ENCODE measurements at regions not wholly inside any gene's neighbourhood (a gene's known extent, or its start where the extent isn't known, plus 50 kb on each side); places are given as distances from the start of the nearest gene placed in this dataset.
A peak's percentile ranks its signal among the peaks of the same experiment; 100 is the strongest.
"Not testable (repeated sequence)": the region's sequence is repeated elsewhere in the genome, so short reads cannot be mapped to it uniquely, and the experiment has no call there.

GRCh38 chr9:7636838-7637467, 162.6 kb downstream of the DMAC1 start:
- no peak overlapping the region for H3K23ac ChIP-seq (ENCODE audit: low read length)
- peak; percentile 27 to 72 for DNase-seq
- no peak overlapping the region for H2BK120ac ChIP-seq (ENCODE audit: insufficient read depth, low read length, poor library complexity)
- no peak overlapping the region for H2AFZ ChIP-seq (ENCODE audit: insufficient read depth, low read length, poor library complexity)
- H3K18ac ChIP-seq (ENCODE audit: low read length), result no peak overlapping the region
- no peaks in the 10 kb centered on the region for H3K9me3 ChIP-seq (ENCODE audit: insufficient read depth, low read depth, low read length)
- H2BK12ac ChIP-seq (ENCODE audit: low read length), result no peak overlapping the region
- no peak overlapping the region for H4K91ac ChIP-seq (ENCODE audit: low read depth, low read length)
- H3K4ac ChIP-seq (ENCODE audit: low read depth, low read length), result no peak overlapping the region
- H4K12ac ChIP-seq (ENCODE audit: low read depth, low read length), result no peak overlapping the region
- H3K27ac ChIP-seq (ENCODE audit: low read depth, low read length), result no peak overlapping the region
- H3K27me3 ChIP-seq (ENCODE audit: insufficient read depth, low read length), result no peaks in the 10 kb centered on the region
- H3K4me1 ChIP-seq (ENCODE audit: control insufficient read depth in 1 of 2, insufficient read depth in 2 of 2, low read length in 2 of 2), result no peaks in the 10 kb centered on the region
- no peak overlapping the region for H4K8ac ChIP-seq (ENCODE audit: low read depth, low read length)
- no peak overlapping the region for H3K9ac ChIP-seq (ENCODE audit: low read length)
- H3K36me3 ChIP-seq (ENCODE audit: control insufficient read depth in 1 of 2, insufficient read depth in 2 of 2, low read length in 2 of 2), result no peaks in the 10 kb centered on the region
- no peak overlapping the region for H3K14ac ChIP-seq (ENCODE audit: low read length)
- no peak overlapping the region for H3K4me3 ChIP-seq (ENCODE audit: low read depth, low read length)
- no peak overlapping the region for H3K4me2 ChIP-seq (ENCODE audit: low read length)
- no peak overlapping the region for H2AK5ac ChIP-seq (ENCODE audit: low read length)
- H2BK5ac ChIP-seq (ENCODE audit: low read depth, low read length, poor library complexity), result no peak overlapping the region
- WGBS (ENCODE audit: extremely low coverage, insufficient coverage, insufficient read length), result no CpG with 5 or more reads among the region's 3 CpGs
- no peaks in the 10 kb centered on the region for H3K79me1 ChIP-seq (ENCODE audit: low read length)
- H3K79me2 ChIP-seq (ENCODE audit: control insufficient read depth, insufficient read depth, low read length, poor library complexity), result no peaks in the 10 kb centered on the region

DNA sequence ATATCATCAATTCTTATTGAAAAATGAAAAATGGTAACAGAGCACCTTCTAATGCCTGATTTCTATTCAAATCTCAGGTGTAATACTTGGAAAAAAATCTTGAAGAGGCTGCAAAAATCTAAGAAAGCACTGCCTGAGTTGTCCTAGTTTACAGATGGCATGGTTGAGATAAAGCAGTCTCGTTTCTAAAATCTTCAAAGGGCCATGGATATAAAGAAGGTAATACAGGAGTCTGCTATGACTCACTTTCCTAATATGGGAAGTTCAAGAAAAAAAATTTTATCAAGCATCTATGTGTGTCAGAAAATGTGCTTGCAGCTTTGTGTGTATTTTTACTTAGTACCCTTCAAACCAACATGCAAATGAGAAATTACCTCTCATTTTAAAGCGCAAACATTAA, 163.3 kb downstream of the DMAC1 start:
- Histone ChIP-seq H2BK12ac (ENCODE audit: low read length) (no peak overlapping the region), H3K9ac (ENCODE audit: low read length) (no peak overlapping the region), H3K79me2 (ENCODE audit: control insufficient read depth, insufficient read depth, low read length, poor library complexity) (no peaks in the 10 kb centered on the region), H2BK5ac (ENCODE audit: low read depth, low read length, poor library complexity) (no peak overlapping the region), H3K4ac (ENCODE audit: low read depth, low read length) (no peak overlapping the region), H3K4me3 (ENCODE audit: low read depth, low read length) (no peak overlapping the region), H4K12ac (ENCODE audit: low read depth, low read length) (no peak overlapping the region), H3K27ac (ENCODE audit: low read depth, low read length) (no peak overlapping the region), H2AK5ac (ENCODE audit: low read length) (no peak overlapping the region), H3K23ac (ENCODE audit: low read length) (no peak overlapping the region), H2AFZ (ENCODE audit: insufficient read depth, low read length, poor library complexity) (no peak overlapping the region), H3K27me3 (ENCODE audit: insufficient read depth, low read length) (no peaks in the 10 kb centered on the region), H3K79me1 (ENCODE audit: low read length) (no peaks in the 10 kb centered on the region), H3K14ac (ENCODE audit: low read length) (no peak overlapping the region), H3K4me2 (ENCODE audit: low read length) (no peak overlapping the region), H3K18ac (ENCODE audit: low read length) (no peak overlapping the region), H3K4me1 (ENCODE audit: control insufficient read depth in 1 of 2, insufficient read depth in 2 of 2, low read length in 2 of 2) (no peaks in the 10 kb centered on the region), H3K9me3 (ENCODE audit: insufficient read depth, low read depth, low read length) (no peaks in the 10 kb centered on the region), H2BK120ac (ENCODE audit: insufficient read depth, low read length, poor library complexity) (no peak overlapping the region), H4K91ac (ENCODE audit: low read depth, low read length) (no peak overlapping the region), H3K36me3 (ENCODE audit: control insufficient read depth in 1 of 2, insufficient read depth in 2 of 2, low read length in 2 of 2) (no peaks in the 10 kb centered on the region), H4K8ac (ENCODE audit: low read depth, low read length) (no peak overlapping the region)
- DNase-seq, result peak in 1 of 2 donors; percentile 28
- WGBS (ENCODE audit: extremely low coverage, insufficient coverage, insufficient read length), result no CpG with 5 or more reads among the region's 2 CpGs

- H3K79me1 ChIP-seq (ENCODE audit: low read length); H4K12ac ChIP-seq (ENCODE audit: low read depth, low read length); H2BK12ac ChIP-seq (ENCODE audit: low read length); H3K27me3 ChIP-seq (ENCODE audit: insufficient read depth, low read length); H3K9me3 ChIP-seq (ENCODE audit: insufficient read depth, low read depth, low read length); H3K18ac ChIP-seq (ENCODE audit: low read length); H3K4me1 ChIP-seq (ENCODE audit: control insufficient read depth in 1 of 2, insufficient read depth in 2 of 2, low read length in 2 of 2); H2BK120ac ChIP-seq (ENCODE audit: insufficient read depth, low read length, poor library complexity); H3K4me3 ChIP-seq (ENCODE audit: low read depth, low read length); H2AK5ac ChIP-seq (ENCODE audit: low read length); H3K23ac ChIP-seq (ENCODE audit: low read length); H3K36me3 ChIP-seq (ENCODE audit: control insufficient read depth in 1 of 2, insufficient read depth in 2 of 2, low read length in 2 of 2); H4K91ac ChIP-seq (ENCODE audit: low read depth, low read length); H3K27ac ChIP-seq (ENCODE audit: low read depth, low read length); H3K9ac ChIP-seq (ENCODE audit: low read length); H2BK5ac ChIP-seq (ENCODE audit: low read depth, low read length, poor library complexity); H4K8ac ChIP-seq (ENCODE audit: low read depth, low read length); H3K79me2 ChIP-seq (ENCODE audit: control insufficient read depth, insufficient read depth, low read length, poor library complexity); H3K4ac ChIP-seq (ENCODE audit: low read depth, low read length); H3K4me2 ChIP-seq (ENCODE audit: low read length); H3K14ac ChIP-seq (ENCODE audit: low read length); DNase-seq; H2AFZ ChIP-seq (ENCODE audit: insufficient read depth, low read length, poor library complexity): not testable (repeated sequence)
- WGBS (ENCODE audit: extremely low coverage, insufficient coverage, insufficient read length), result no CpG with 5 or more reads among the region's 7 CpGs
Observed at GRCh38 chr9:7626571-7627029, 173.0 kb downstream of the DMAC1 start.

DNA sequence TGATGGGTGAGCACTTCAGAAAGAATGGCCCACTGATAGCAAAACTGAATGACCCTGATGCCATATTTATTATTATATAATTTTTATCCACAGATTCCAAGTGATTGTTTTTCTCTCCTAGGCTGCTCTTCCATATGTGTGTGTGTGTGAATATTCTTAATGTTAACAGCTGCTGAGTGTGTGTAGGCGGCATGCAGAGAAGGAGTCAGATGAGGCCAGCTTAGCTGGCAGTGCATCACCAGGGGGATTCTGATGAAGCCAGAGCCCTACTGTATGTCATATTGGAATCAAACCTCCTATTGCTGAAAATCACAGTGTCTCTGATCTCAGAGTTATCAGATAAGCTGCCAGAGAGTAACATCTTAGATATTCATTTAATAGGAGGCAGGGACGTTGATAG, 177.1 kb downstream of the DMAC1 start:
- Histone ChIP-seq H3K9ac (ENCODE audit: low read length) (no peak overlapping the region), H2AK5ac (ENCODE audit: low read length) (no peak overlapping the region), H2BK12ac (ENCODE audit: low read length) (no peak overlapping the region), H3K79me1 (ENCODE audit: low read length) (no peaks in the 10 kb centered on the region), H4K8ac (ENCODE audit: low read depth, low read length) (no peak overlapping the region), H3K9me3 (ENCODE audit: insufficient read depth, low read depth, low read length) (peaks cover 2% of the 10 kb centered on the region), H4K12ac (ENCODE audit: low read depth, low read length) (no peak overlapping the region), H3K4me1 (ENCODE audit: control insufficient read depth in 1 of 2, insufficient read depth in 2 of 2, low read length in 2 of 2) (no peaks in the 10 kb centered on the region), H3K27ac (ENCODE audit: low read depth, low read length) (no peak overlapping the region), H3K36me3 (ENCODE audit: control insufficient read depth in 1 of 2, insufficient read depth in 2 of 2, low read length in 2 of 2) (no peaks in the 10 kb centered on the region), H3K4ac (ENCODE audit: low read depth, low read length) (no peak overlapping the region), H3K14ac (ENCODE audit: low read length) (no peak overlapping the region), H3K23ac (ENCODE audit: low read length) (no peak overlapping the region), H3K79me2 (ENCODE audit: control insufficient read depth, insufficient read depth, low read length, poor library complexity) (no peaks in the 10 kb centered on the region), H3K18ac (ENCODE audit: low read length) (no peak overlapping the region), H4K91ac (ENCODE audit: low read depth, low read length) (no peak overlapping the region), H3K4me3 (ENCODE audit: low read depth, low read length) (no peak overlapping the region), H3K27me3 (ENCODE audit: insufficient read depth, low read length) (no peaks in the 10 kb centered on the region), H2BK120ac (ENCODE audit: insufficient read depth, low read length, poor library complexity) (no peak overlapping the region), H2BK5ac (ENCODE audit: low read depth, low read length, poor library complexity) (no peak overlapping the region), H2AFZ (ENCODE audit: insufficient read depth, low read length, poor library complexity) (no peak overlapping the region), H3K4me2 (ENCODE audit: low read length) (no peak overlapping the region)
- no peak for DNase-seq
- no CpG with 5 or more reads among the region's 2 CpGs for WGBS (ENCODE audit: extremely low coverage, insufficient coverage, insufficient read length)

Measured in trophoblast cell (in vitro differentiated cells and primary cell).